H1 (cell line): ENCODE measurements at regions not wholly inside any gene's neighbourhood (a gene's known extent, or its start where the extent isn't known, plus 50 kb on each side); places are given as distances from the start of the nearest gene placed in this dataset.

Source experiments
- HDAC6 ChIP-seq: IDR thresholded peaks from one replicate; pipeline ENCODE4 v1.7.1; 2012; ENCODE audit warnings: low read depth, mild to moderate bottlenecking, inconsistent platforms, low read length, moderate library complexity
- RFX5 ChIP-seq: IDR thresholded peaks from 2 replicates; pipeline ENCODE4 v1.6.1; 2011; ENCODE audit warnings: low read depth, low read length, improper control_type of control experiment, borderline replicate concordance
- TF ChIP-seq, protein P1 (sequence below), 3 experiments: IDR thresholded peaks; 1 replicate in 2 of 3; 2 replicates in 1 of 3; pipeline versions ENCODE4 v1.5.1 to v1.6.1; 2011; ENCODE audit warnings: low read length in 3 of 3, mild to moderate bottlenecking in 3 of 3, inconsistent platforms in 2 of 3, low read depth in 1 of 3, moderate library complexity in 1 of 3; ENCODE audit not compliant: insufficient read depth in 1 of 3; ENCODE audit errors: control extremely low read depth in 1 of 3

DNA sequence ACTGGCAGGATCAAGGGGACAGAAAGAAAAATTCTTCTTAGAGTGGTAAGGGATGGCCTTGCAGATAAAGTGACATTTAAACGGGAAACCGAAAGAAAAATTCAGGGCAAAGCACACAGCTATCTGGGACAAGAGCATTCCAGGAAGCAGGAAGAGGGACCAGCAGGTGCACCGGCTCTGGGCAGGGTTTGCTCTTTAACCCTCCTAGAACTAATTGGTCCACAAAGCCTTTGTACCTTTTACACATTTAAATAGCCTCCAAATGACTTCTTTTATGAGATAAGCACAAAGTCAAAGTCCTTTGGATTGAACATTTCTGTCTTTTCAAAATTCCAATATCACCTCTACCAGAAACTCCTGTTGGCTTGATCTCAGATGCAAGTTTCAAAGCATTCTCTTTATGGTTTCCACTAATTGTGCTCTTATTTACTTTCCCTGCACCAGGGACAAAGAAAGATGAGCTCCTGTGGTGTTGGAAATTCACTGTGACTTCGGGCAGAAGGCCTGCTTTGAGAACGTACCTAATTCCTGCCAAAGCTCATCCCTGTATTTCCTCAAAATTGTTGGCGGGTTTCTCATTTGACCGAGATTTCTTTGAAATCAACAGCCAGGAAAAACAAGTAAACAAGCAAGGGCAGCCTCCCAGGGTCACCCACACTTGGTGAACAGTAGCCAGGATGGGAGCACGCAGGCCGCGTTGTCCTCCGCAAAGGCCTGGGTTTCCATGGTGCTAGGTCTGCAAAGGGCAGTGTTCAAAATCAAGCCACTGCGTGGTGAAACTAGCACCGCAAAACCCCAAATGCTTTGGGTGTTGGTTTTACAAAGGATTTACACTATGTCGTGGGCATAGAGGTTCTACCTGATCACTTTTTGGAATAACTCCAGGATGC lies 98.6 kb downstream of the IRS2 start:
- TF ChIP-seq, protein P1, sequence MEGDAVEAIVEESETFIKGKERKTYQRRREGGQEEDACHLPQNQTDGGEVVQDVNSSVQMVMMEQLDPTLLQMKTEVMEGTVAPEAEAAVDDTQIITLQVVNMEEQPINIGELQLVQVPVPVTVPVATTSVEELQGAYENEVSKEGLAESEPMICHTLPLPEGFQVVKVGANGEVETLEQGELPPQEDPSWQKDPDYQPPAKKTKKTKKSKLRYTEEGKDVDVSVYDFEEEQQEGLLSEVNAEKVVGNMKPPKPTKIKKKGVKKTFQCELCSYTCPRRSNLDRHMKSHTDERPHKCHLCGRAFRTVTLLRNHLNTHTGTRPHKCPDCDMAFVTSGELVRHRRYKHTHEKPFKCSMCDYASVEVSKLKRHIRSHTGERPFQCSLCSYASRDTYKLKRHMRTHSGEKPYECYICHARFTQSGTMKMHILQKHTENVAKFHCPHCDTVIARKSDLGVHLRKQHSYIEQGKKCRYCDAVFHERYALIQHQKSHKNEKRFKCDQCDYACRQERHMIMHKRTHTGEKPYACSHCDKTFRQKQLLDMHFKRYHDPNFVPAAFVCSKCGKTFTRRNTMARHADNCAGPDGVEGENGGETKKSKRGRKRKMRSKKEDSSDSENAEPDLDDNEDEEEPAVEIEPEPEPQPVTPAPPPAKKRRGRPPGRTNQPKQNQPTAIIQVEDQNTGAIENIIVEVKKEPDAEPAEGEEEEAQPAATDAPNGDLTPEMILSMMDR (IDR thresholded peaks at IDR 0.05; ENCODE audit: control extremely low read depth in 1 of 3, insufficient read depth in 1 of 3, low read depth in 1 of 3, low read length in 3 of 3) = no peak
- TF ChIP-seq RFX5 = no peak
- TF ChIP-seq HDAC6 = no peak
